GM18507 (cell line): ENCODE measurements at regions not wholly inside any gene's neighbourhood (a gene's known extent, or its start where the extent isn't known, plus 50 kb on each side); places are given as distances from the start of the nearest gene placed in this dataset.
"Not testable (repeated sequence)": the region's sequence is repeated elsewhere in the genome, so short reads cannot be mapped to it uniquely, and the experiment has no call there.

Experiments used
- DNase-seq: peaks from one replicate; pipeline ENCODE4 v3.0.0; 2011; ENCODE audit warnings: low read depth; ENCODE audit not compliant: insufficient read length; ENCODE audit errors: extremely low spot score
- FAIRE-seq: peaks from 2 replicates; lab custom pipeline; 2011; peaks lifted over from hg19 to GRCh38; lab: Jason Lieb, UNC

DNA sequence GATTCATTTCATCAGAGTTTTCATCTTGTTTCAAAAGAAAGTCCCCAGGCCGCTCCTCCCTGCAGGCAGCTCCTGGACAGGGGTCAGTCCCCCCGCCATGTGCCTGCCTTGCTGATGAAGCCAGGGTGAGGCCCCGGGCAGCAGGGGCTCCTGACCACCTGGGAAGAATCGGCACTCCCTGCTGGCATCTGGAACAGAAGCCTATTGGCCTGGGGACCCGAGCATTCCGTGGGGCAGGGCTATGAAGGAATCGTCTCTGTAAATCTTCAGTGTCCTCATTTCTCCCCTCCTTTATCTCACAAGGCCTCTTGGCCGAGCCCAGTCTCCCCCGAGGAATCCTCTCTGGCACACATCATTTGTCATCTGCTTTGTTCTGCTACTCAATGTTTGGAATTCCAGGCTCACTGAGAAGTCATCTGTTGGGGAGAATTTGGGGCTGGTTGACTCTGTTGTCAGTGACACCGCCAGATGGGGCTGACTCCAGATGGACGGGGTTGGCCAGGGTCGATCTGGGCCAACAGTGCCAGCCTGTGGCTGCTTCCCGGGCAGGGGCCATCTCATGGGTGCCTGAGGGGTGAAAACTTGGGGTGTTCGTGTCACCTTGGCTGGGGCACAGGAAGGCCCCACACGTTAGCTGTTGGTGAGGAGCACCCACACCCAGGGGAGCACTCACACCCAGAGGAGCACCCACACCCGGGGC lies 184.6 kb downstream of the LAT start:
- not testable (repeated sequence) for DNase-seq, FAIRE-seq

- FAIRE-seq, DNase-seq: not testable (repeated sequence)
Observed at GRCh38 chr16:29168515-29169259, 183.8 kb downstream of the LAT start.

- not testable (repeated sequence) for DNase-seq, FAIRE-seq
Observed at GRCh38 chr16:29164442-29165089, 179.7 kb downstream of the LAT start.

DNA sequence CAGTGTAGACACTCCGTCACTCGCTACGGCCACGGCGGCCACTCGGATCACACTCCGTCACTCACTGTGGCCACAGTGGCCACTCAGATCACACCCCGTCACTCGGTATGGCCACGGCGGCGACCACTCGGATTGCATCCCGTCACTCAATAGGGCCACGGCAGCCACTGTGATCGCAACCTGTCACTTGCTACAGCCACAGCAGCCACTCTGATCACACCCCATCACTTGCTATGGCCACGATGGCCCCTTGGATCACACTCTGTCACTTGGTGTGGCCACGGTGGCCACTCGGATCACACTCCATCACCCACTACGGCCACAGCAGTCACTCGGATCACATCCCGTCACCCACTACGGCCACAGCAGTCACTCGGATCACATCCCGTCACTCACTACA lies 175.3 kb downstream of the LAT start:
- not testable (repeated sequence) for FAIRE-seq, DNase-seq

DNA sequence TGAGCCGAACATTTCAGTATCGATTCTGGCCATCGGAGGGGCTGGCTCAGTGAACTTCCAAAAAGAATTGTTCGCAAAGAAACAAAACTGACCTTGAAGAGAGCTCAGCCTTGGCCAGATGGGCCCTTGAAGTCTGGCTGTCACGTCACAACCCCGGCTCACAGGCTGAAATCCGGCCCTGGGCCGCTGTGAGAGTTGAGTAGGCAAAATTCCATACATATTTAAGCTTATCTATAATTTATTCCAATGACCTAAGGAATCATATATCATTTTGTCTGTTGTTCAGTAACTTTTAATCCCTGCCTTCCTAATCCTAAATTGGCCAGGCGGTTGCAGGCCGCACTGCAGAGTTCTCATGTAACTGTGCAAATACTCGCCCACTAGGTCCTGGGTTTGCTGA lies 174.8 kb downstream of the LAT start:
- FAIRE-seq, DNase-seq: not testable (repeated sequence)

GRCh38 chr16:29158785-29159184 lies 173.9 kb downstream of the LAT start:
- FAIRE-seq (no peak), DNase-seq (no peak)

DNA sequence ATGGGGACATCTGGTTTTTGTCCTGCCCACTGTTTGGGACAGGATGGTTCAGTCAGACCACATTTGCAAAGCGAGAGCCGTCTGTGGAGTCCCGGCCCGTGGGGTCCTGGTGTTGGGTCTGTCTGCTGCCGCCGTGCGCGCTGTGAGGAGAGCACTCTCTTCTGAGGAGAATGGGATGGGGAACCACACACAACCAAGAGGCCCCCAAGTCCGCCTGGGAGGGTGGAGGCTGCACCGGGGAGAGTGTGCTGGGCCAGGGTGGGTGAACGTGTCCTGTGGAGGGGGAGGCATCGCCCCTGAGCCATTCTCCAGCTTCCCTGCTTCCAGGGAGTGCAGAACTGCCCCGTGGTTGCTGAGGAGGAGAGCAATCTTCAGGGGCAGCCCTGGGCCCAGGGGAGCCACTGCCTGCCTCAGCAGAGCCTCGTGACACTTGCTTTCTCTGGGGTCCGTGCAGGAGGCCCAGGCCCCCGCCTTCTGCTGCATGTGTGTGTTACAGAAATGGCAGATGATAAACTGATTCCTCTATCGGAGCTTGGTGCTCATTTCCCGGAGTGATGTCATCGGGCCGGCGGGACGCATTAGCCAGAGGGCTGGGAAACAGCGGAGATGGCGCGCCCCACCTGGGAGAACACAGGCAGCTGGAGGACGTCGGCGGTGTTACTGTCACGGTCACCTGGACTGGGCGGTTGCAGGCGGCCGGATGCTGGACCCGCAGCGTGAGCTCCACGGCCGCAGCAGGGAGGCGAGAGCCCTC lies 173.4 kb downstream of the LAT start:
- not testable (repeated sequence) for FAIRE-seq, DNase-seq

DNA sequence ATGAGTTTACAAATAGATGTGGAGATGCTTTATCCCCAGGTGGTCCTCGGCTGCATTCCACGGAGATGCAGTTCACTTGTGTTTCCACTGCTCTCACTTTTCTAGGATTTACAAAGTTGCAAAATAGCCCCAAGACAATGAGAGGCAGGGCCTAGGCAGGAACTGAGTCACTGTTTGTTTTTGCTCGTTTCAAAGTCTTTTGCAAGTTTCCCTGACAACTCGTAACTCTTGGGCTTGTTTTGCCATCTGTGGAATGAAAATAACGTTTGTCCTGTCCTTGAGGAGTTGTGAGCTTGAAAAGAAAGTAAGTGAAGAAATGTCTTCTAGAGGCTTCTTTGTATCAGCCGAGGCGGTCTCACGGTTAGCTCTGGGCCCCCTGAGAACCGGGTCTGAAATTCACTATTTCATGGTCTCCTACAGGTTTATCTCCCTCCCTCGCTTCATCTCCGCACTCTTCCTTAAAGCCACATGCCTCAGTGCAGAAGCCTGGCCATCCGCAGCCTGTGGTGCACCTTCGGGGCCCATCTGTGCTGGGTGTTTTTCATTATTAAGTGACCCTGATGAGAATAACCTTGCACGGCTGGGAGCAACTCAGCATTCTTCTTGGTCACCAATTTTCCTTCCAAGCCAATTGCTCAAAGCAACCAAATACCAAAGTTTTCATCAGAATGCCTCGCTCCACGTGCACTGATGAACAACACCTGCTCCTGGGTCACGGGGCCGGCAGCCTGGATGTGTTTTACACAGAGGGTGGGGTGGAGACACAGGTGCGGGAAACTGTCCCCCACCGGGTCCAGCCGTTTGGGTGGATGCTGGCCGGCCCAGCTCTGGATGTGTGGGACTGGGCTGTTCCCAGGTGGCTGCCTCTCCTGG lies 172.4 kb downstream of the LAT start:
- not testable (repeated sequence) for FAIRE-seq, DNase-seq

DNA sequence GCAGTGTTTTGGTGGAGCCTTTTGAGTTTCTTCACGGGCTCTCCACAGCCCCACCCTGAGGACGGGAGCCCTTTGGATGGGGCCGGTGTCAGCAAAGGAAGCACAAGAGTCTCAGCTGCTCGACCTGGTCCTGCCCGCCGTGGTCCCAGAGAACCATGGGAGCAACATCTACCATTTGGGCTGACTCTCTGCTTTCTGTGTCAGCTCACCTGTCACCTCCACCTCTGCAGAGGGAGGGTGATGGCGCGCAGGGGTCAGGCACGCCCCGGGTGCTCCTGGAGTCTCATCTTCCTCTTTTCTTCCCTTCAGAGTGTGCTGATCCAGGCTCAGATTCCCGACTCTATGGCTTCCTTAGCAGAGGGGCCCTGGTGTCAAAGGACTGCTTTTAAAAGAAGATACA lies 171.7 kb downstream of the LAT start:
- DNase-seq (no peak), FAIRE-seq (no peak)

DNA sequence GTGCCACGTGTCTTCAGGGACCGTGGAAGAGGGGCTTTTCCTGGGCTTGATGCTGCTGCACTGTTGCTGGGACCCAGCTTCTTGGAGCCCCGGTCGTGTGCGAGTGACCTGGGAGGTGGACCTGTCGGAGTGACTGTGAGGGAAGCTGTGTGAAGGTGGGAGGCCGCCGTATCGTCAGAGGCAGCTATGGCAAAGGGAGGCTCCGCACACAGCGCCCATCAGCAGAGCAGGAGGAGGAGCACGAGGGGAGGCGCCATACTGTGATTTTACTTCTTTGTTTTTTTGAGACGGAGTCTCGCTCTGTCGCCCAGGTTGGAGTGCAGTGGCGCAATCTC lies 171.0 kb downstream of the LAT start:
- not testable (repeated sequence) for DNase-seq, FAIRE-seq

GRCh38 chr16:29155131-29155865 lies 170.4 kb downstream of the LAT start:
- not testable (repeated sequence) for DNase-seq, FAIRE-seq

DNA sequence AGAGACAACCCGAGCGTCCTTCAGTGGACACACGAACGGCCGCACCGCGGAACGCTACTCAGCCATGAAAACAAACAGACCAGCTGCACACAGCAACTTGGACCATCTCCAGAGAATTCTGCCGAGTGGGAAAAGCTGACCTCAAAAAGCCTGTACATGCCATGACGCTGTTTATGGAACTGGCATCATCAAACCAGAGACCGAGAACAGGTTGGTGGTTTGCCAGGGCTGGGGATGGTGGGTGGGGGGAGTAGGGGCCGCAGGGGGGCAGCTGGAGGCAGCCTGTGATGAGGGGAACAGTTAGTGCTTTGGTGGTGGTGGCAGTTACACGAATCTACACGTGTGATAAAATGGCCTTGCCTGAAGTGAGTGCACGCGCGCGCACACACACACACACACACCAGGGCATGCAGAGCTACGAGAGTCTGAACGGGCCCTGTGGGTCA lies 169.8 kb downstream of the LAT start:
- DNase-seq: no peak
- FAIRE-seq: no peak

- DNase-seq: no peak
- no peak for FAIRE-seq
Observed at GRCh38 chr16:29154088-29154487, 169.2 kb downstream of the LAT start.

GRCh38 chr16:29153307-29153706 lies 168.5 kb downstream of the LAT start:
- FAIRE-seq, DNase-seq: not testable (repeated sequence)

GRCh38 chr16:29152544-29153031 lies 167.7 kb downstream of the LAT start:
- DNase-seq, FAIRE-seq: not testable (repeated sequence)

- no peak for FAIRE-seq
- no peak for DNase-seq
Observed at GRCh38 chr16:29151317-29151716, 166.5 kb downstream of the LAT start.

GRCh38 chr16:29149912-29150311 lies 165.1 kb downstream of the LAT start:
- not testable (repeated sequence) for FAIRE-seq, DNase-seq

GRCh38 chr16:29148867-29149272 lies 164.0 kb downstream of the LAT start:
- DNase-seq: no peak
- FAIRE-seq: no peak
